GM19438 (cell line): ENCODE measurements at regions not wholly inside any gene's neighbourhood (a gene's known extent, or its start where the extent isn't known, plus 50 kb on each side); places are given as distances from the start of the nearest gene placed in this dataset.

Experiments used
- ATAC-seq: cut with Tn5 transposase; IDR thresholded peaks from one replicate; pipeline ENCODE4 v1.9.1; 2021; ENCODE audit warnings: low read depth; ENCODE audit not compliant: unreplicated experiment

GRCh38 chr2:177124371-177124770 is 88.2 kb upstream of the HNRNPA3 start:
- ATAC-seq, result no peak

- ATAC-seq, result no peak
These were observed 84.8 kb upstream of the HNRNPA3 start for GRCh38 chr2:177127821-177128220.

GRCh38 chr2:177129610-177130009 is 83.0 kb upstream of the HNRNPA3 start:
- no peak for ATAC-seq

- ATAC-seq, result no peak
These were observed 80.7 kb upstream of the HNRNPA3 start for GRCh38 chr2:177131858-177132257.

- no peak for ATAC-seq
These were observed 73.8 kb upstream of the HNRNPA3 start for GRCh38 chr2:177138823-177139222.

GRCh38 chr2:177141866-177142265 is 70.7 kb upstream of the HNRNPA3 start:
- no peak for ATAC-seq

GRCh38 chr2:177143444-177143843 is 69.2 kb upstream of the HNRNPA3 start:
- no peak for ATAC-seq

GRCh38 chr2:177147093-177147694 is 65.4 kb upstream of the HNRNPA3 start:
- no peak for ATAC-seq

- no peak for ATAC-seq
These were observed 64.7 kb upstream of the HNRNPA3 start for GRCh38 chr2:177147834-177148445.

GRCh38 chr2:177148477-177149154 is 64.0 kb upstream of the HNRNPA3 start:
- peak; percentile 90 for ATAC-seq

GRCh38 chr2:177149155-177149503 is 63.5 kb upstream of the HNRNPA3 start:
- ATAC-seq, result no peak

- no peak for ATAC-seq
These were observed 58.8 kb upstream of the HNRNPA3 start for GRCh38 chr2:177153805-177154204.

- no peak for ATAC-seq
These were observed 57.8 kb upstream of the HNRNPA3 start for GRCh38 chr2:177154809-177155208.

- ATAC-seq, result no peak
These were observed 57.0 kb upstream of the HNRNPA3 start for GRCh38 chr2:177155631-177156030.

- no peak for ATAC-seq
These were observed 50.7 kb upstream of the HNRNPA3 start for GRCh38 chr2:177161741-177162460.
